Osteocyte (in vitro differentiated cells): ENCODE measurements at regions not wholly inside any gene's neighbourhood (a gene's known extent, or its start where the extent isn't known, plus 50 kb on each side); places are given as distances from the start of the nearest gene placed in this dataset.

Source experiments
- DNase-seq: peaks from one replicate; pipeline ENCODE4 v3.0.0; 2021; ENCODE audit warnings: mixed read lengths; ENCODE audit not compliant: unreplicated experiment; ENCODE audit errors: extremely low spot score
- H3K27ac Mint-ChIP-seq: one replicate; pipeline ENCODE4 v1.8.0; 2021; ENCODE audit warnings: mild to moderate bottlenecking, mixed read lengths; ENCODE audit not compliant: unreplicated experiment
- H3K27me3 Mint-ChIP-seq: one replicate; pipeline ENCODE4 v1.8.0; 2021; ENCODE audit warnings: mixed read lengths; ENCODE audit not compliant: unreplicated experiment
- H3K36me3 Mint-ChIP-seq: one replicate; pipeline ENCODE4 v1.8.0; 2021; ENCODE audit warnings: mixed read lengths; ENCODE audit not compliant: unreplicated experiment
- H3K4me1 Mint-ChIP-seq: one replicate; pipeline ENCODE4 v1.8.0; 2021; ENCODE audit warnings: mixed read lengths; ENCODE audit not compliant: unreplicated experiment
- H3K4me3 Mint-ChIP-seq: one replicate; pipeline ENCODE4 v1.8.0; 2021; ENCODE audit warnings: mild to moderate bottlenecking, moderate library complexity, mixed read lengths; ENCODE audit not compliant: unreplicated experiment
- H3K9me3 Mint-ChIP-seq: one replicate; pipeline ENCODE4 v1.8.0; 2021; ENCODE audit warnings: mixed read lengths; ENCODE audit not compliant: unreplicated experiment
- TF ChIP-seq, protein P1 (sequence below): fragments of 200-600 bp; sonication (generic); IDR thresholded peaks from 2 replicates; pipeline ENCODE4 v1.5.0; 2021; ENCODE audit warnings: antibody characterized with exemption, mild to moderate bottlenecking, moderate library complexity

GRCh38 chr4:187302457-187303150 is 578.9 kb upstream of the FAT1 start:
- peak overlapping the region; percentile 54 for H3K27ac Mint-ChIP-seq
- no peaks in the 10 kb centered on the region for H3K27me3 Mint-ChIP-seq
- H3K4me3 Mint-ChIP-seq, result no peak overlapping the region
- TF ChIP-seq, protein P1, sequence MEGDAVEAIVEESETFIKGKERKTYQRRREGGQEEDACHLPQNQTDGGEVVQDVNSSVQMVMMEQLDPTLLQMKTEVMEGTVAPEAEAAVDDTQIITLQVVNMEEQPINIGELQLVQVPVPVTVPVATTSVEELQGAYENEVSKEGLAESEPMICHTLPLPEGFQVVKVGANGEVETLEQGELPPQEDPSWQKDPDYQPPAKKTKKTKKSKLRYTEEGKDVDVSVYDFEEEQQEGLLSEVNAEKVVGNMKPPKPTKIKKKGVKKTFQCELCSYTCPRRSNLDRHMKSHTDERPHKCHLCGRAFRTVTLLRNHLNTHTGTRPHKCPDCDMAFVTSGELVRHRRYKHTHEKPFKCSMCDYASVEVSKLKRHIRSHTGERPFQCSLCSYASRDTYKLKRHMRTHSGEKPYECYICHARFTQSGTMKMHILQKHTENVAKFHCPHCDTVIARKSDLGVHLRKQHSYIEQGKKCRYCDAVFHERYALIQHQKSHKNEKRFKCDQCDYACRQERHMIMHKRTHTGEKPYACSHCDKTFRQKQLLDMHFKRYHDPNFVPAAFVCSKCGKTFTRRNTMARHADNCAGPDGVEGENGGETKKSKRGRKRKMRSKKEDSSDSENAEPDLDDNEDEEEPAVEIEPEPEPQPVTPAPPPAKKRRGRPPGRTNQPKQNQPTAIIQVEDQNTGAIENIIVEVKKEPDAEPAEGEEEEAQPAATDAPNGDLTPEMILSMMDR, result no peak
- H3K36me3 Mint-ChIP-seq, result no peaks in the 10 kb centered on the region
- no peak for DNase-seq
- H3K9me3 Mint-ChIP-seq, result no peaks in the 10 kb centered on the region
- H3K4me1 Mint-ChIP-seq, result peaks cover 50% of the 10 kb centered on the region

- no peaks in the 10 kb centered on the region for H3K9me3 Mint-ChIP-seq
- no peak for DNase-seq
- TF ChIP-seq, protein P1, result no peak
- H3K27ac Mint-ChIP-seq, result no peak overlapping the region
- H3K27me3 Mint-ChIP-seq, result no peaks in the 10 kb centered on the region
- H3K4me3 Mint-ChIP-seq, result no peak overlapping the region
- H3K36me3 Mint-ChIP-seq, result no peaks in the 10 kb centered on the region
- H3K4me1 Mint-ChIP-seq, result peaks cover 48% of the 10 kb centered on the region
These were observed 580.5 kb upstream of the FAT1 start for GRCh38 chr4:187304133-187304532.

DNA sequence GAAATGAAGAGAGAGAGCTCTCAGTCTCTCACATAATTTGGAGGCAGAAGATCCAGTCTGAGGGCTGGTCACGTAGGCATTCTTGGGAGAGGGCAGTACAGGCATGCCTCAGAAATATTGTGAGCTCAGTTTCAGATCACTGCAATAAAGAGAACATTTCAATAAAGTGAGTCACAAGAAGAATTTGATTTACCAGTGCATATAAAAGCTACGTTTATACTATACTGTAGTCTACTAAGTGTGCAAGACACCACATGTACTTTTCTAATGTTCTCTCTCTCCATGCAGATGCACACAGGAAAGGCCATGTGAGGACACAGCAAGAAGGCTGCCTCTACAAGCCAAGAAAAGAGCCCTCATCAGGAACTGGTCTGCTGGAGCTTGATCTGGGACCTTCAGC is 583.5 kb upstream of the FAT1 start:
- Mint-ChIP-seq H3K4me1 (peaks cover 48% of the 10 kb centered on the region), H3K27ac (peak overlapping the region; percentile 54), H3K36me3 (no peaks in the 10 kb centered on the region), H3K4me3 (no peak overlapping the region), H3K9me3 (peaks cover 6% of the 10 kb centered on the region), H3K27me3 (no peaks in the 10 kb centered on the region)
- TF ChIP-seq, protein P1, result no peak
- no peak for DNase-seq

GRCh38 chr4:187309456-187309855 is 585.8 kb upstream of the FAT1 start:
- TF ChIP-seq, protein P1, result no peak
- Mint-ChIP-seq H3K27me3 (no peaks in the 10 kb centered on the region), H3K4me1 (peaks cover 36% of the 10 kb centered on the region), H3K4me3 (no peak overlapping the region), H3K36me3 (no peaks in the 10 kb centered on the region), H3K9me3 (peaks cover 6% of the 10 kb centered on the region), H3K27ac (peak overlapping the region; percentile 27)
- DNase-seq, result no peak

DNA sequence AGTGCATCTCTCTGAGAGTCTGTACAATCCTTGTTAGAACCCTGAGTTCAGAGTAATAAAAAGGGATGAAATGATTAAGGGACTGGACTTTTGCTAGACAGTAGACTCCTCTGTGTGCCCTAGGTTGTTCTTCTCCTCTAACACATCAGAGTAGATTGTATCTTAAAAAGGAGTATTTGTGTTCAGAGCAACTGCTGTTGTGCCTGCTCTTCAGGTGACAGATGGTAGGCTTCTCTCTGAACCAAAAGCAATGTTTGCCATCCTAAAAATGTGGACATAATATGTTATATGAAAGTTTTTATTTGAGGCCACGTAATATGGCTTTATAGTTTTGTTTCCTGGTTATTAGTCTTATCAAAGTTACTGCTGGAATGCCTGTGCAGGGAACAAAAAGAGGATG is 588.6 kb upstream of the FAT1 start:
- DNase-seq, result no peak
- Mint-ChIP-seq H3K4me1 (peaks cover 30% of the 10 kb centered on the region), H3K4me3 (no peak overlapping the region), H3K27me3 (no peaks in the 10 kb centered on the region), H3K27ac (no peak overlapping the region), H3K36me3 (no peaks in the 10 kb centered on the region), H3K9me3 (peaks cover 6% of the 10 kb centered on the region)
- TF ChIP-seq, protein P1, result no peak
